HG03342 (cell line): ENCODE measurements at regions not wholly inside any gene's neighbourhood (a gene's known extent, or its start where the extent isn't known, plus 50 kb on each side); places are given as distances from the start of the nearest gene placed in this dataset.
"Not testable (repeated sequence)": the region's sequence is repeated elsewhere in the genome, so short reads cannot be mapped to it uniquely, and the experiment has no call there.

Experiments used
- ATAC-seq: cut with Tn5 transposase; IDR thresholded peaks from one replicate; pipeline ENCODE4 v1.9.1; 2021; ENCODE audit warnings: mild to moderate bottlenecking, moderate library complexity; ENCODE audit not compliant: unreplicated experiment

GRCh38 chr1:121518726-121519041 lies 333.9 kb downstream of the SRGAP2C start:
- no peak for ATAC-seq

- no peak for ATAC-seq
These were observed 334.4 kb downstream of the SRGAP2C start for GRCh38 chr1:121519042-121519755.

- not testable (repeated sequence) for ATAC-seq
These were observed 335.0 kb downstream of the SRGAP2C start for GRCh38 chr1:121519756-121520286.

- no peak for ATAC-seq
These were observed 337.4 kb downstream of the SRGAP2C start for GRCh38 chr1:121522061-121522759.

GRCh38 chr1:121523112-121523511 lies 338.3 kb downstream of the SRGAP2C start:
- not testable (repeated sequence) for ATAC-seq

GRCh38 chr1:121525355-121525754 lies 340.6 kb downstream of the SRGAP2C start:
- no peak for ATAC-seq

GRCh38 chr1:121528958-121529357 lies 344.2 kb downstream of the SRGAP2C start:
- ATAC-seq: not testable (repeated sequence)

- ATAC-seq: not testable (repeated sequence)
These were observed 345.3 kb downstream of the SRGAP2C start for GRCh38 chr1:121530026-121530425.

- ATAC-seq: not testable (repeated sequence)
These were observed 347.0 kb downstream of the SRGAP2C start for GRCh38 chr1:121531747-121532146.

- not testable (repeated sequence) for ATAC-seq
These were observed 353.4 kb downstream of the SRGAP2C start for GRCh38 chr1:121538148-121538547.

GRCh38 chr1:121538943-121539575 lies 354.3 kb downstream of the SRGAP2C start:
- no peak for ATAC-seq

- ATAC-seq: not testable (repeated sequence)
These were observed 359.2 kb downstream of the SRGAP2C start for GRCh38 chr1:121543988-121544387.

GRCh38 chr1:121544500-121544899 lies 359.7 kb downstream of the SRGAP2C start:
- ATAC-seq: no peak

GRCh38 chr1:121545899-121546298 lies 361.1 kb downstream of the SRGAP2C start:
- not testable (repeated sequence) for ATAC-seq

- no peak for ATAC-seq
These were observed 362.2 kb downstream of the SRGAP2C start for GRCh38 chr1:121546830-121547591.

GRCh38 chr1:121547726-121548125 lies 363.0 kb downstream of the SRGAP2C start:
- ATAC-seq: not testable (repeated sequence)

GRCh38 chr1:121550817-121551216 lies 366.0 kb downstream of the SRGAP2C start:
- ATAC-seq: not testable (repeated sequence)

GRCh38 chr1:121551491-121551890 lies 366.7 kb downstream of the SRGAP2C start:
- ATAC-seq: not testable (repeated sequence)

- not testable (repeated sequence) for ATAC-seq
These were observed 371.8 kb downstream of the SRGAP2C start for GRCh38 chr1:121556560-121556959.

GRCh38 chr1:121558034-121558433 lies 373.3 kb downstream of the SRGAP2C start:
- ATAC-seq: not testable (repeated sequence)

GRCh38 chr1:121558514-121558913 lies 373.7 kb downstream of the SRGAP2C start:
- ATAC-seq: no peak
